Stimulated activated CD4-positive, alpha-beta T cell treated with anti-CD3 and anti-CD28 coated beads, Interleukin-2, amount 100 ng/mL, for 24 hours (primary cell): ENCODE measurements at regions not wholly inside any gene's neighbourhood (a gene's known extent, or its start where the extent isn't known, plus 50 kb on each side); places are given as distances from the start of the nearest gene placed in this dataset.

Experiments used
- DNase-seq, 2 donors: peaks; one replicate each; pipeline ENCODE4 v3.0.0-alpha.2; 2020

GRCh38 chr2:136255648-136256461 is 137.9 kb upstream of the CXCR4 start:
- no peak for DNase-seq

GRCh38 chr2:136255127-136255526 is 137.2 kb upstream of the CXCR4 start:
- DNase-seq, result no peak

- DNase-seq, result no peak
Measured at GRCh38 chr2:136254681-136255080, 136.7 kb upstream of the CXCR4 start.

- DNase-seq, result no peak
Measured at GRCh38 chr2:136253288-136254004, 135.5 kb upstream of the CXCR4 start.

- no peak for DNase-seq
Measured at GRCh38 chr2:136251885-136252585, 134.1 kb upstream of the CXCR4 start.

GRCh38 chr2:136251197-136251884 is 133.4 kb upstream of the CXCR4 start:
- no peak for DNase-seq

- no peak for DNase-seq
Measured at GRCh38 chr2:136250131-136250530, 132.2 kb upstream of the CXCR4 start.

- no peak for DNase-seq
Measured at GRCh38 chr2:136248907-136249306, 131.0 kb upstream of the CXCR4 start.

GRCh38 chr2:136248242-136248641 is 130.3 kb upstream of the CXCR4 start:
- no peak for DNase-seq

GRCh38 chr2:136247204-136247950 is 129.4 kb upstream of the CXCR4 start:
- peak in 1 of 2 donors; percentile 55 for DNase-seq

- DNase-seq, result no peak
Measured at GRCh38 chr2:136246086-136246669, 128.2 kb upstream of the CXCR4 start.

- DNase-seq, result no peak
Measured at GRCh38 chr2:136245211-136245610, 127.3 kb upstream of the CXCR4 start.

GRCh38 chr2:136244536-136244885 is 126.6 kb upstream of the CXCR4 start:
- DNase-seq, result no peak

GRCh38 chr2:136243638-136244535 is 125.9 kb upstream of the CXCR4 start:
- DNase-seq, result no peak

GRCh38 chr2:136242687-136243277 is 124.8 kb upstream of the CXCR4 start:
- peak in 1 of 2 donors; percentile 46 for DNase-seq

GRCh38 chr2:136242100-136242499 is 124.2 kb upstream of the CXCR4 start:
- DNase-seq, result no peak

GRCh38 chr2:136239079-136239685 is 121.2 kb upstream of the CXCR4 start:
- no peak for DNase-seq

GRCh38 chr2:136238286-136239078 is 120.5 kb upstream of the CXCR4 start:
- peak; percentile 27 to 45 for DNase-seq

GRCh38 chr2:136236019-136236418 is 118.1 kb upstream of the CXCR4 start:
- DNase-seq, result no peak
